Osteoblast (primary cell): ENCODE measurements at regions not wholly inside any gene's neighbourhood (a gene's known extent, or its start where the extent isn't known, plus 50 kb on each side); places are given as distances from the start of the nearest gene placed in this dataset.

ENCODE experiments used
- DNase-seq: peaks from one replicate; pipeline ENCODE4 v3.0.0; 2011; ENCODE audit warnings: low spot score, mixed read lengths; ENCODE audit not compliant: insufficient read length; ENCODE audit errors: missing footprints
- H2AFZ ChIP-seq: 2 replicates; pipeline ENCODE4 v1.6.0; 2011; ENCODE audit warnings: mild to moderate bottlenecking, low read length
- H3K27ac ChIP-seq: 2 replicates; pipeline ENCODE4 v1.5.1; 2011; ENCODE audit warnings: mild to moderate bottlenecking, low read depth, low read length, moderate library complexity
- H3K27me3 ChIP-seq: 2 replicates; pipeline ENCODE4 v1.6.0; 2012; ENCODE audit warnings: mild to moderate bottlenecking, control low read depth, inconsistent platforms, low read length, moderate library complexity; ENCODE audit not compliant: insufficient read depth
- H3K36me3 ChIP-seq: 2 replicates; pipeline ENCODE4 v1.5.1; 2011; ENCODE audit warnings: mild to moderate bottlenecking, low read length, control low read depth, moderate library complexity; ENCODE audit not compliant: insufficient read depth
- H3K4me1 ChIP-seq: 2 replicates; pipeline ENCODE4 v1.5.1; 2011; ENCODE audit warnings: mild to moderate bottlenecking, low read length, control low read depth, moderate library complexity; ENCODE audit not compliant: insufficient read depth
- H3K4me2 ChIP-seq: 2 replicates; pipeline ENCODE4 v1.6.0; 2011; ENCODE audit warnings: mild to moderate bottlenecking, low read length; ENCODE audit not compliant: insufficient read depth
- H3K4me3 ChIP-seq: fragments of 200-600 bp; sonication (generic); 3 replicates; pipeline ENCODE4 v1.5.1; 2012; ENCODE audit warnings: mild to moderate bottlenecking, low read length, inconsistent platforms; ENCODE audit not compliant: insufficient read depth
- H3K79me2 ChIP-seq: 2 replicates; pipeline ENCODE4 v1.6.0; 2012; ENCODE audit warnings: mild to moderate bottlenecking, low read length, control low read depth, inconsistent platforms; ENCODE audit not compliant: insufficient read depth
- H3K9me3 ChIP-seq: 2 replicates; pipeline ENCODE4 v1.5.1; 2011; ENCODE audit warnings: low read depth, low read length, control low read depth
- H4K20me1 ChIP-seq: 2 replicates; pipeline ENCODE4 v1.6.0; 2012; ENCODE audit warnings: mild to moderate bottlenecking, low read length, control low read depth; ENCODE audit not compliant: insufficient read depth
- CTCF ChIP-seq: IDR thresholded peaks from 2 replicates; pipeline ENCODE4 v1.5.1; 2011; ENCODE audit warnings: mild to moderate bottlenecking, low read depth, low read length, moderate library complexity; ENCODE audit errors: extremely low read depth

DNA sequence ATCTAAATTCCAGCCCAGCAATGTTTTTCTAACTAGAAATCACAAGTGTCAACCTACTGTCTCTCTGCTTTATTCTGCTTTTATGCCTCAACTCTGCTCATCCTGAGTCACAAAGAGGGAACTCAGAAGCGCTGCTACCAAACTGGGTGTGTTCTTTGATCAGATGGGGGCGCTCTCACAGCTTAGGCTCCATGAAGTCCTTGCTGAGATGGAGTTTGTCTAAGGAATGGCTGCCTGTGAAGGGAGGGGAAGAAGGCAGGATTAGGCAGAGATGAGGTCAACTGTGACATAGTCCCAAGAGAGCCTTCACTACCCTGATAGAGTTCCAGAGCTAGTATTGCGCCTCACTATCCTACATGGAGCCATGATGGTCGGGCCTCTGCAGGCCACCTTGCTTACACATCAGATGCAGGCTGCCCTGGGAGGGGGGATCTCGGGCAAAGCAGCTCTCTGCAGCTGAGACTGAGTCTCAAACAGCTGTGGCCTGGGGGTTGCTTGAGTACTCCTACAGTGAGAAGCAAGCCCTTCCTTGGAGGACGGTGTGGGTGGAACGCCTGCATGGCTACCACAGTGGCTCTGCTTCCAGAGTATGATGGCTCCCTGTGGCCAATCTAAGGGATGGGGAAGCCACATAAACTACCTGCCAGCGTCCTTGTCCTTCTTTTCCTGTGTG is 219.9 kb downstream of the CCNG2 start:
- H3K36me3 ChIP-seq = no peaks in the 10 kb centered on the region
- no peaks in the 10 kb centered on the region for H3K9me3 ChIP-seq
- H4K20me1 ChIP-seq = no peaks in the 10 kb centered on the region
- no peak overlapping the region for H3K27ac ChIP-seq
- no peaks in the 10 kb centered on the region for H3K79me2 ChIP-seq
- TF ChIP-seq CTCF = no peak
- H3K4me2 ChIP-seq = no peak overlapping the region
- H3K4me1 ChIP-seq = no peaks in the 10 kb centered on the region
- H3K27me3 ChIP-seq = peaks cover 48% of the 10 kb centered on the region
- no peak overlapping the region for H3K4me3 ChIP-seq
- H2AFZ ChIP-seq = no peak overlapping the region
- DNase-seq = no peak

DNA sequence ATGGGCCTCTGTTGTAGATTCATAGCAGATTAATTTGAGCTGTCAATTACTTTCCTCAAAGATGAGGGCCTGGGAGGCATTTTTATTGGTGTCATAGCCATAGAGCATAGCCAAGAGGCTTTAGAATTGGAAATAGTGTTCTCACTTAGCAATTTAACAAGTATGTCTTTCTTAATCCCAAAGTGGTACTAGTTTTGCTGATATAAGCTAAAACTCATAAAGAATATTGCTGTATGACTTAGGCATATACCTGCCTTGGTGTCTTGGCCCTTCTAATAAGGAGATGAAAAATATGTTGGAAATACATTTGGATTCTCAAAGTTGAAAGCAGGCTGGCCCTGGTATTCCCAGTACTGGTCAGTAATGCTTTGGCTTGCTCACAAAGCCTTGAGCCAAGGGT is 221.5 kb upstream of the CXCL13 start:
- Histone ChIP-seq H3K9me3 (no peaks in the 10 kb centered on the region), H3K27me3 (peaks cover 27% of the 10 kb centered on the region), H2AFZ (no peak overlapping the region), H3K4me3 (no peak overlapping the region), H3K36me3 (no peaks in the 10 kb centered on the region), H3K27ac (no peak overlapping the region), H3K79me2 (no peaks in the 10 kb centered on the region), H3K4me2 (no peak overlapping the region), H4K20me1 (no peaks in the 10 kb centered on the region), H3K4me1 (no peaks in the 10 kb centered on the region)
- no peak for TF ChIP-seq CTCF
- DNase-seq = no peak

DNA sequence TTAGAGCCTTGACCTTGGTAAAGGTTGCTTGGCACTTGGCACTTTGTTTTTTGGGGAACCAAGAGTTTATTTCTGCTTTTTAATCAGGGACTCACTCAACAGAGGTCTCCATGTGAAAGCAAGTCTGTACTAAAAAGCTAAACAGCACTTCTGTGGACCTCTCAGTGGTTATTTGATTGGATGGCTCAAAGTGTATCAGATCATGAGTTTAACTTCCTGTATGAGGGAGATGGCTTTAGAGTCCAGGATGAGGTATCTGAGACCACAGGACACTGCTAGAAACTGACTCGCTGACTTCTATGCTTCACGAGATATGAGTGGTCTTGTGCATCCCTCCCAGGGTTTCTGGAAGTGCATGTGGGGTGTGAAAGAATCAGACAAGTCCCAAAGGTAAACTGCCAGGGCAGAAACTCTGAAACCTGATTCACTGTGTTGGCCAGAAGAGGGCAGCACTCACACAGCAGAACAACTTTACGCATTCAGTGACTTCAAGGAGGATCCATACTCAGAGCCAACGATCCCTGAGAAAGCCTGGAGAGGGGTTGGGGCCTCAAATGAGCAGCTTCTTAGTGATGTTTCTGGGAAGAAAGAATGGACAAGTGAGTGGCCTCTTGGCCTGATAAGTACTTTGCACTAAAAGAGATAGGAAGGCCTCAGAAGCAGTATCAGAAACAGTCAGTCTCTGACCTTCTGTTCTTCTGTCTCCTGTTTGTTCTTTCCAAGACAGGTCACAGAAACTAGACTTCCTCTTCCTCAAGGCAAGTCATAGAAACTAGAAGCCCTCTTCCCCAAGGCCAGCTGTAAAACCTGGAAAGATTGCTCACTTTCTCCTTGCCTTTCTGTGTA is 220.3 kb upstream of the CXCL13 start:
- Histone ChIP-seq H4K20me1 (no peaks in the 10 kb centered on the region), H3K79me2 (no peaks in the 10 kb centered on the region), H3K4me2 (no peak overlapping the region), H3K27ac (no peak overlapping the region), H3K4me1 (no peaks in the 10 kb centered on the region), H3K27me3 (peaks cover 22% of the 10 kb centered on the region), H2AFZ (no peak overlapping the region), H3K4me3 (no peak overlapping the region), H3K9me3 (no peaks in the 10 kb centered on the region), H3K36me3 (no peaks in the 10 kb centered on the region)
- TF ChIP-seq CTCF = peak; percentile 84
- DNase-seq = peak; percentile 82

- no peak overlapping the region for H3K4me3 ChIP-seq
- no peak overlapping the region for H3K27ac ChIP-seq
- no peak for TF ChIP-seq CTCF
- DNase-seq = no peak
- H3K36me3 ChIP-seq = no peaks in the 10 kb centered on the region
- H3K27me3 ChIP-seq = peaks cover 3% of the 10 kb centered on the region
- H3K79me2 ChIP-seq = no peaks in the 10 kb centered on the region
- no peaks in the 10 kb centered on the region for H3K4me1 ChIP-seq
- no peaks in the 10 kb centered on the region for H4K20me1 ChIP-seq
- no peak overlapping the region for H3K4me2 ChIP-seq
- no peak overlapping the region for H2AFZ ChIP-seq
- no peaks in the 10 kb centered on the region for H3K9me3 ChIP-seq
Measured at GRCh38 chr4:77393996-77394395, 211.6 kb upstream of the CXCL13 start.
